D721Med (cell line): ENCODE measurements at regions not wholly inside any gene's neighbourhood (a gene's known extent, or its start where the extent isn't known, plus 50 kb on each side); places are given as distances from the start of the nearest gene placed in this dataset.

Experiments
- DNase-seq: peaks from one replicate; pipeline ENCODE4 v3.0.0; 2011; ENCODE audit warnings: low spot score; ENCODE audit not compliant: insufficient read length
- FAIRE-seq: peaks from 2 replicates; lab custom pipeline; 2011; peaks lifted over from hg19 to GRCh38; lab: Jason Lieb, UNC
- CTCF ChIP-seq: IDR thresholded peaks from 2 replicates; pipeline ENCODE4 v1.5.1; 2012; ENCODE audit warnings: mild to moderate bottlenecking, control low read depth; ENCODE audit not compliant: insufficient read depth; ENCODE audit errors: missing control alignments

- TF ChIP-seq CTCF: no peak
- no peak for FAIRE-seq
- DNase-seq: no peak
These were observed 184.7 kb downstream of the C9orf50 start for GRCh38 chr9:129435988-129436717.

- TF ChIP-seq CTCF: no peak
- FAIRE-seq (no peak), DNase-seq (no peak)
These were observed 185.6 kb downstream of the C9orf50 start for GRCh38 chr9:129435291-129435690.

- FAIRE-seq (no peak), DNase-seq (no peak)
- TF ChIP-seq CTCF: no peak
These were observed 186.7 kb downstream of the C9orf50 start for GRCh38 chr9:129434187-129434586.

- no peak for TF ChIP-seq CTCF
- DNase-seq (no peak), FAIRE-seq (no peak)
These were observed 188.4 kb downstream of the C9orf50 start for GRCh38 chr9:129432297-129433154.

GRCh38 chr9:129430940-129431643 lies 189.8 kb downstream of the C9orf50 start:
- DNase-seq: peak; percentile 65
- no peak for FAIRE-seq
- TF ChIP-seq CTCF: no peak

GRCh38 chr9:129428864-129429577 lies 191.9 kb downstream of the C9orf50 start:
- no peak for FAIRE-seq

More at GRCh38 chr9:129428864-129429577, 191.9 kb downstream of the C9orf50 start:
- no peak for DNase-seq
- TF ChIP-seq CTCF: no peak
